ENCODE measurements at regions not wholly inside any gene's neighbourhood (a gene's known extent, or its start where the extent isn't known, plus 50 kb on each side); places are given as distances from the start of the nearest gene placed in this dataset.

DNA sequence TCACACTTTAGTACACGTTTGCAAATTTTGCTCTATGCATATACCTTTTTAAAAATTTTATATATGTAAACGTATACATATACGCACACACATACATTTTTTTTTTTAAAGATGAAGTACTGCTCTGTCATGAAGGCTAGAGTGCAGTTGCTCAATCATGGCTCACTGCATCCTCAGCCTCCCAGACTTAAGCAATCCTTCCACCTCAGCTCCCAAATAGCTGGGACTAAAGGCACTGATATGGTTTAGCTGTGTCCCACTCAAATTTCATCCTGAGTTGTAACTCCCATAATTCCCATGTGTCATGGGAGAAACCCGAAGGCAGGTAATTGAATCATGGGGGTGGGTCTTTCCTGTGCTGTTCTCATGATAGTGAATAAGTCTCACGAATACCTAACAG is 220.8 kb upstream of the CAND1 start:
- TF ChIP-seq TCF7 (CRISPR knock-in tag; IDR thresholded peaks at IDR 0.05; ENCODE audit: low read depth) = no peak
- TF ChIP-seq NFE2L1 (CRISPR knock-in tag; IDR thresholded peaks at IDR 0.05) = no peak
- TF ChIP-seq, protein P1, sequence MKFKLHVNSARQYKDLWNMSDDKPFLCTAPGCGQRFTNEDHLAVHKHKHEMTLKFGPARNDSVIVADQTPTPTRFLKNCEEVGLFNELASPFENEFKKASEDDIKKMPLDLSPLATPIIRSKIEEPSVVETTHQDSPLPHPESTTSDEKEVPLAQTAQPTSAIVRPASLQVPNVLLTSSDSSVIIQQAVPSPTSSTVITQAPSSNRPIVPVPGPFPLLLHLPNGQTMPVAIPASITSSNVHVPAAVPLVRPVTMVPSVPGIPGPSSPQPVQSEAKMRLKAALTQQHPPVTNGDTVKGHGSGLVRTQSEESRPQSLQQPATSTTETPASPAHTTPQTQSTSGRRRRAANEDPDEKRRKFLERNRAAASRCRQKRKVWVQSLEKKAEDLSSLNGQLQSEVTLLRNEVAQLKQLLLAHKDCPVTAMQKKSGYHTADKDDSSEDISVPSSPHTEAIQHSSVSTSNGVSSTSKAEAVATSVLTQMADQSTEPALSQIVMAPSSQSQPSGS (CRISPR knock-in tag; IDR thresholded peaks at IDR 0.05; ENCODE audit: borderline replicate concordance, low read depth) = no peak
